Central memory CD8-positive, alpha-beta T cell (primary cell): ENCODE measurements at regions not wholly inside any gene's neighbourhood (a gene's known extent, or its start where the extent isn't known, plus 50 kb on each side); places are given as distances from the start of the nearest gene placed in this dataset.

Experiments
- ATAC-seq: fragments of 150-1000 bp; cut with Tn5 transposase; replicated peaks from 2 replicates; pipeline ENCODE4 v1.10.0; 2022; ENCODE audit warnings: mild to moderate bottlenecking, moderate FRiP score, moderate number of reproducible peaks; ENCODE audit not compliant: poor library complexity, severe bottlenecking; ENCODE audit errors: extremely low read depth
- DNase-seq, 2 donors: peaks; one replicate each; pipeline ENCODE4 v3.0.0; 2021; ENCODE audit warnings: low spot score in 2 of 2
- H3K27ac Mint-ChIP-seq: one replicate; pipeline ENCODE4 v1.8.0; 2022; ENCODE audit warnings: low read depth, mild to moderate bottlenecking, moderate library complexity, mixed read lengths
- H3K27me3 Mint-ChIP-seq: one replicate; pipeline ENCODE4 v1.8.0; 2022; ENCODE audit warnings: mixed read lengths
- H3K36me3 Mint-ChIP-seq: one replicate; pipeline ENCODE4 v1.8.0; 2022; ENCODE audit warnings: mild to moderate bottlenecking, moderate library complexity, mixed read lengths; ENCODE audit not compliant: insufficient read depth
- H3K4me1 Mint-ChIP-seq: one replicate; pipeline ENCODE4 v1.8.0; 2022; ENCODE audit warnings: mixed read lengths
- H3K4me3 Mint-ChIP-seq: one replicate; pipeline ENCODE4 v1.8.0; 2022; ENCODE audit warnings: mild to moderate bottlenecking, moderate library complexity, mixed read lengths
- H3K9me3 Mint-ChIP-seq: one replicate; pipeline ENCODE4 v1.8.0; 2022; ENCODE audit warnings: mixed read lengths

GRCh38 chr15:75140080-75140879 is 61.4 kb upstream of the C15orf39 start:
- no peak for ATAC-seq
- Mint-ChIP-seq H3K4me1 (no peaks in the 10 kb centered on the region), H3K27ac (no peak overlapping the region), H3K36me3 (no peaks in the 10 kb centered on the region), H3K4me3 (no peak overlapping the region), H3K27me3 (no peaks in the 10 kb centered on the region), H3K9me3 (no peaks in the 10 kb centered on the region)
- no peak for DNase-seq

DNA sequence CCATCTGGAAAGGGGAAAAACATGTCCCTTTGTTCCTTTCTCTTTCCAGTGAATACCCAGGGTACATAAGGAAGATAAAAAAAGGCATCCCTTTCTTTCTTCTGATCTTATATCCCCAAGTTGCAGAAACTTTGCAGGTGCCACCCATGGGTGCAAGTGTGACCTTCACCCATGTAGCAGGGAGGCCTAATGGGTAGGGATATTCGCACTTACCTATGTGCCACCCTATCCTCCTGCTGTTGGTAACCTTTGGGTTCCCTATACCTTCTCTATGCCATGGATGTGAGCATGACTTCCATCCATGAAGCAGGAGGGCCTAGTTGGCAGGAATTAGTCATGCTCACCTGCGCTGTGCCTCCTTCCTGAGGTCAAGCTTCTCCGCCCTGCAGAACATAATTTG is 59.2 kb upstream of the C15orf39 start:
- ATAC-seq (no peak), DNase-seq (no peak)
- H3K36me3 Mint-ChIP-seq = no peaks in the 10 kb centered on the region
- H3K9me3 Mint-ChIP-seq = no peaks in the 10 kb centered on the region
- no peak overlapping the region for H3K4me3 Mint-ChIP-seq
- no peaks in the 10 kb centered on the region for H3K4me1 Mint-ChIP-seq
- no peak overlapping the region for H3K27ac Mint-ChIP-seq
- no peaks in the 10 kb centered on the region for H3K27me3 Mint-ChIP-seq

DNA sequence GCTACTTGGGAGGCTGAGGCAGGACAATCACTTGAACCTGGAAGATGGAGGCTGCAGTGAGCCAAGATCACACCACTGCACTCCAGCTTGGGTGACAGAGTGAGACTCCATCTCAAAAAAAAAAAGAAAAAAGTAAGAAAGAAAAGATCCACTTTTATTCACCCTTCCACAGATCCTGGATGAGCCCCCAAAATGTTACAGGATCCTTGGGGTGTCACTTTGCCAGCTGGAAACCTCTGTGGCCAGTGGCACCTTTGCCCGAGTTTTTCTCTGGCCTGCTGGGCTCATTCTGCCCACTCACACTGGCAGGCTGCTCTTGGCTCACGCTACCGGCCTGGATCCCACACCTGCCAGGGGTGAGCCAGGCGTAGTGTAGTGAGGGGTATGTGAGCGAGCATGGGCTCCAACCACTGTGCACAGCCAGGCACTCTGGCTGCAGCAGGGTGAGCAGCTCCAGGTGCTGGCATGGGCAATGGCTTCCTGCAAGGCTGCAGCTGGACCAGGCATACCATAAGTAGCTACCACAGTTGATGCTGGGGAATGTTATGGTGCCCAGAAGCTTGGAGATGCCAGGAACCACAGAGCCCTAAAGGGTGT is 57.8 kb upstream of the C15orf39 start:
- H3K27ac Mint-ChIP-seq = no peak overlapping the region
- ATAC-seq (no peak), DNase-seq (no peak)
- no peaks in the 10 kb centered on the region for H3K4me1 Mint-ChIP-seq
- H3K9me3 Mint-ChIP-seq = no peaks in the 10 kb centered on the region
- no peaks in the 10 kb centered on the region for H3K27me3 Mint-ChIP-seq
- H3K36me3 Mint-ChIP-seq = no peaks in the 10 kb centered on the region
- no peak overlapping the region for H3K4me3 Mint-ChIP-seq

- ATAC-seq (no peak), DNase-seq (no peak)
- H3K4me1 Mint-ChIP-seq = no peaks in the 10 kb centered on the region
- H3K9me3 Mint-ChIP-seq = no peaks in the 10 kb centered on the region
- no peaks in the 10 kb centered on the region for H3K36me3 Mint-ChIP-seq
- H3K27me3 Mint-ChIP-seq = no peaks in the 10 kb centered on the region
- H3K4me3 Mint-ChIP-seq = no peak overlapping the region
- H3K27ac Mint-ChIP-seq = no peak overlapping the region
Observed at GRCh38 chr15:75145027-75145841, 56.4 kb upstream of the C15orf39 start.

DNA sequence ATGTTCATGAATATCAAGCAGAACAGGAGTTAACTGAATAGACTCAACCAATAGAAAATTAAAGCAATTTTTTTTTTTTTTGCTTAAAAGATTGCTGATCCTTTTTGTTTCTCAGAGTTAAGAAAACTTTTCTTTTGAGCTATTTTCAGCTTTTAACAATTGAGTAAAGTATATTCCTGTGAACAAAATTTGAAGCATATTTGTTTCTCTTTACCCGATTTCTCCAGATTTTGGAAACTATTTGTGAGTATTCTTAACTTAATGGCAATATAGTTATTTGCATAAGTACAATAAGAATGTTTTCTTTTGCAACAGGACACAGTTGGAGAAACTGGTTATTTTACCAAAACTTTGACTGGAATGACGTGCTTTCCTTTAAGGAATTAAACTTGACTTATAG is 53.4 kb upstream of the C15orf39 start:
- DNase-seq (no peak), ATAC-seq (no peak)
- peaks cover 8% of the 10 kb centered on the region for H3K4me1 Mint-ChIP-seq
- no peak overlapping the region for H3K4me3 Mint-ChIP-seq
- H3K27me3 Mint-ChIP-seq = no peaks in the 10 kb centered on the region
- no peaks in the 10 kb centered on the region for H3K9me3 Mint-ChIP-seq
- H3K36me3 Mint-ChIP-seq = no peaks in the 10 kb centered on the region
- H3K27ac Mint-ChIP-seq = no peak overlapping the region

GRCh38 chr15:75149867-75150709 is 51.6 kb upstream of the C15orf39 start:
- H3K9me3 Mint-ChIP-seq = no peaks in the 10 kb centered on the region
- peaks cover 13% of the 10 kb centered on the region for H3K4me1 Mint-ChIP-seq
- no peaks in the 10 kb centered on the region for H3K27me3 Mint-ChIP-seq
- ATAC-seq (no peak), DNase-seq (no peak)
- no peaks in the 10 kb centered on the region for H3K36me3 Mint-ChIP-seq
- no peak overlapping the region for H3K27ac Mint-ChIP-seq
- H3K4me3 Mint-ChIP-seq = no peak overlapping the region

GRCh38 chr15:75151214-75152128 is 50.2 kb upstream of the C15orf39 start:
- no peaks in the 10 kb centered on the region for H3K9me3 Mint-ChIP-seq
- ATAC-seq = no peak
- peak overlapping the region; percentile 14 for H3K27ac Mint-ChIP-seq
- DNase-seq = no peak
- H3K4me3 Mint-ChIP-seq = no peak overlapping the region
- no peaks in the 10 kb centered on the region for H3K27me3 Mint-ChIP-seq
- H3K36me3 Mint-ChIP-seq = peaks cover 2% of the 10 kb centered on the region
- peaks cover 13% of the 10 kb centered on the region for H3K4me1 Mint-ChIP-seq
